Fibroblast of villous mesenchyme (primary cell): ENCODE measurements at regions not wholly inside any gene's neighbourhood (a gene's known extent, or its start where the extent isn't known, plus 50 kb on each side); places are given as distances from the start of the nearest gene placed in this dataset.
A peak's percentile ranks its signal among the peaks of the same experiment; 100 is the strongest.

Source experiments
- DNase-seq: peaks from one replicate; pipeline ENCODE4 v3.0.0-alpha.2; 2010; ENCODE audit warnings: low read depth
- H3K4me3 ChIP-seq: 2 replicates; pipeline ENCODE4 v1.5.1; 2011; ENCODE audit warnings: low read depth, mild to moderate bottlenecking, low read length
- TF ChIP-seq, protein P1 (sequence below): IDR thresholded peaks from 2 replicates; pipeline ENCODE4 v1.5.1; 2012; ENCODE audit warnings: low read depth, mild to moderate bottlenecking, low read length; ENCODE audit not compliant: insufficient read depth

DNA sequence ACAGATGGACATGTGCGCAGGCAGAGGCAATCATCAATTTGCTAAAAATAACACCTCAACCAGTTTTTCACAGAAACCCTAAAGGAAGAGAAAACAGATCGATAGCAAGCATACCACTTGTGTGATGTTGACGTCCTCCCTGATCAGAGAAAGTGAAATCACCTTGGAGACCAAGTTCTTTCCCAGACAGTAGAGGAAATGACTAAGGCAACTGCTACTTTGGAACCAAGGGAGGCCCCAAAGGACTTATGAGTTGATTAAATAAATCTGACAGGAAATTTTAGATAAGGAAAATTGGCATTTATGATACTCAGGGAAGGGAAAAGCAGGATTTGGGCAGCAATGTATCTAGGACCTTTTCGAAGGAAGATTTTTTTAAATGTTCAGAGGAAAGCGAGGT, 267.1 kb upstream of the ASIC2 start:
- TF ChIP-seq, protein P1, sequence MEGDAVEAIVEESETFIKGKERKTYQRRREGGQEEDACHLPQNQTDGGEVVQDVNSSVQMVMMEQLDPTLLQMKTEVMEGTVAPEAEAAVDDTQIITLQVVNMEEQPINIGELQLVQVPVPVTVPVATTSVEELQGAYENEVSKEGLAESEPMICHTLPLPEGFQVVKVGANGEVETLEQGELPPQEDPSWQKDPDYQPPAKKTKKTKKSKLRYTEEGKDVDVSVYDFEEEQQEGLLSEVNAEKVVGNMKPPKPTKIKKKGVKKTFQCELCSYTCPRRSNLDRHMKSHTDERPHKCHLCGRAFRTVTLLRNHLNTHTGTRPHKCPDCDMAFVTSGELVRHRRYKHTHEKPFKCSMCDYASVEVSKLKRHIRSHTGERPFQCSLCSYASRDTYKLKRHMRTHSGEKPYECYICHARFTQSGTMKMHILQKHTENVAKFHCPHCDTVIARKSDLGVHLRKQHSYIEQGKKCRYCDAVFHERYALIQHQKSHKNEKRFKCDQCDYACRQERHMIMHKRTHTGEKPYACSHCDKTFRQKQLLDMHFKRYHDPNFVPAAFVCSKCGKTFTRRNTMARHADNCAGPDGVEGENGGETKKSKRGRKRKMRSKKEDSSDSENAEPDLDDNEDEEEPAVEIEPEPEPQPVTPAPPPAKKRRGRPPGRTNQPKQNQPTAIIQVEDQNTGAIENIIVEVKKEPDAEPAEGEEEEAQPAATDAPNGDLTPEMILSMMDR = no peak
- peak; percentile 16 for DNase-seq
- no peak overlapping the region for H3K4me3 ChIP-seq

GRCh38 chr17:33560871-33561270, 267.8 kb upstream of the ASIC2 start:
- no peak overlapping the region for H3K4me3 ChIP-seq
- TF ChIP-seq, protein P1 = no peak
- DNase-seq = no peak

DNA sequence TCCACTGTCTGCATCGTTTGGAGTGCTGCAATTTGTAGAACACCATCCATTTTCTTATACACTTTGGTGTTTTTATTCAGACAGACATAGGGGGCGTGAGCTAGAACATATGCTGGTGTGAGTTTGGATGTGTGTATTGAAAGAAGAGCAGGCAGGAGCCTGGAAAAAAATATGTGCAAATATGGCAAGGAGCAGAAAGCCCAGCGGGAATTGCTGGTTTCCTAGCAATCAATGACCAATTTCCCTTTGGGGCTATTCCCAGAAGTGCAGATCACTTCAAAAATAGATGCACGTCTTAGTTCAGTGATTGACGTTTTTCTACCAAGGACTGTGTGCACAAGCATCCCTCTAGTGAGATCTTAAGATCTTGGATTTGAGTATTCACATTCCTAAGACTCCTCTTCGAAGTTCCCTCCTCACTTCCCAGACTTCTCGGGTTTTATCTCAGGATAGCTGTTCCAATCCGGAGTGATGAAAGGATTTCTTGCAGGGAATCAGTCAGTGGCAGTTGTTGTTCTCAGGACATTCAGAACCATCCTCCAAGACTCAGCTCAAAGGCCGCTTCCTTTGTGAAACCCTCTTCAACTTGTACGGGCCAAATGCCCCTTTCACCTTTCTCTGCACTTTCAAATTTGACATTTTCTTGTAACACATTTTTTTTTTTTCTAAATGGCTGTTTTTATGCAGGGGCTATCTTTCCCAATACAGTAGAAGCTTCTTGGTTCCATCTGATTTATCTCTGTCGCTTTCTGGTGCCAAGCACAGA, 268.7 kb upstream of the ASIC2 start:
- no peak for DNase-seq
- H3K4me3 ChIP-seq = no peak overlapping the region
- TF ChIP-seq, protein P1 = no peak

GRCh38 chr17:33562792-33563191, 269.7 kb upstream of the ASIC2 start:
- no peak overlapping the region for H3K4me3 ChIP-seq
- TF ChIP-seq, protein P1 = no peak
- no peak for DNase-seq

- H3K4me3 ChIP-seq = no peak overlapping the region
- DNase-seq = no peak
- TF ChIP-seq, protein P1 = no peak
These were observed 271.1 kb upstream of the ASIC2 start for GRCh38 chr17:33564146-33564545.

DNA sequence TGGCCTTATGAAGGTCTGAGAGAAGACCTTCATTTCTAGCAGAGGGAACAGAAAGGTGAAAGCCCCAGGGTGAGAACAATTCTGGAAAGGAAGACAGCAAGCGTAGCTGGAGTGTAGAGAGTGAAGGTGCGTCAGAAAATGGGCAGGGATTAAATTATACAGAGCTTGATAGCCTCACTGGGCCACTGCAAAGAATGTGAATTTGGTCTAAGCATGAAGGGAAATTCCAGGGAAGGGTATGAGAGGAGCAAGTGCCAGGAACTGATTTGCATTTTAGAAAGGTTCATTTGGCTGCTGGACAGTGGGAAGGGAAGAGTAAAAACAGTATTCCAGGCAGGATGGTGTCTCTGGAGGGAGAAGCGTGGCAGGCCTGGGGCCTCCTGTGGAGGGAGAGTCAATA, 274.1 kb upstream of the ASIC2 start:
- TF ChIP-seq, protein P1 = no peak
- H3K4me3 ChIP-seq = no peak overlapping the region
- DNase-seq = no peak

GRCh38 chr17:33572615-33573014, 279.5 kb upstream of the ASIC2 start:
- H3K4me3 ChIP-seq = no peak overlapping the region
- no peak for DNase-seq
- TF ChIP-seq, protein P1 = no peak
